ENCODE measurements at regions not wholly inside any gene's neighbourhood (a gene's known extent, or its start where the extent isn't known, plus 50 kb on each side); places are given as distances from the start of the nearest gene placed in this dataset.

- TF ChIP-seq MGA (IDR thresholded peaks at IDR 0.05) = no peak
- no peak for TF ChIP-seq ZNF263 (CRISPR knock-in tag; IDR thresholded peaks at IDR 0.05; ENCODE audit: borderline replicate concordance)
- no peak for TF ChIP-seq AFF1 (IDR thresholded peaks at IDR 0.05; ENCODE audit: low read depth in 1 of 2, partially characterized antibody in 2 of 2)
- TF ChIP-seq ZNF707 (CRISPR knock-in tag; conservative IDR thresholded peaks at IDR 0.05) = no peak
- TF ChIP-seq TEAD1 (CRISPR knock-in tag; IDR thresholded peaks at IDR 0.05) = no peak
- no peak for TF ChIP-seq SRSF1 (IDR thresholded peaks at IDR 0.05; ENCODE audit: low read depth, low read length)
- TF ChIP-seq ARID2 (IDR thresholded peaks at IDR 0.05) = no peak
- no peak for TF ChIP-seq TCF7 (IDR thresholded peaks at IDR 0.05; ENCODE audit: borderline replicate concordance)
Measured at GRCh38 chr15:81514725-81515124, 140.7 kb upstream of the TMC3 start (continued).
